CD8-positive, alpha-beta memory T cell (primary cell): ENCODE measurements at regions not wholly inside any gene's neighbourhood (a gene's known extent, or its start where the extent isn't known, plus 50 kb on each side); places are given as distances from the start of the nearest gene placed in this dataset.
A peak's percentile ranks its signal among the peaks of the same experiment; 100 is the strongest.
"Not testable (repeated sequence)": the region's sequence is repeated elsewhere in the genome, so short reads cannot be mapped to it uniquely, and the experiment has no call there.

ENCODE experiments used
- CTCF ChIA-PET: fragments of 350-600 bp; sonication (Branson Sonifier 250); formaldehyde crosslinking; loops from one replicate; lab custom pipeline; 2021; ENCODE audit warnings: antibody characterized with exemption; lab: Charles Lee
- POLR2A ChIA-PET: fragments of 350-600 bp; sonication (Branson Sonifier 250); formaldehyde crosslinking; loops from one replicate; lab custom pipeline; 2021; ENCODE audit warnings: antibody characterized with exemption; lab: Charles Lee
- DNase-seq, 5 donors: peaks; one replicate each; pipeline versions ENCODE4 v3.0.0 to v3.0.0-alpha.2; 2020 to 2022; ENCODE audit warnings: mixed read lengths in 1 of 5
- H3K27ac ChIP-seq: one replicate; pipeline ENCODE4 v1.7.0; 2013; ENCODE audit warnings: low read depth, mild to moderate bottlenecking, low read length, moderate library complexity
- H3K27me3 ChIP-seq: 2 replicates; pipeline ENCODE4 v1.7.0; 2013; ENCODE audit warnings: low read length, mild to moderate bottlenecking; ENCODE audit not compliant: insufficient read depth, poor library complexity, severe bottlenecking
- H3K36me3 ChIP-seq: 2 replicates; pipeline ENCODE4 v1.7.0; 2013; ENCODE audit warnings: mild to moderate bottlenecking, low read length, moderate library complexity; ENCODE audit not compliant: insufficient read depth
- H3K4me1 ChIP-seq: 2 replicates; pipeline ENCODE4 v1.7.0; 2013; ENCODE audit warnings: mild to moderate bottlenecking, low read length, moderate library complexity; ENCODE audit not compliant: insufficient read depth
- H3K4me3 ChIP-seq: 2 replicates; pipeline ENCODE4 v1.7.0; 2013; ENCODE audit warnings: mild to moderate bottlenecking, low read length
- H3K9me3 ChIP-seq: 2 replicates; pipeline ENCODE4 v1.7.0; 2013; ENCODE audit warnings: mild to moderate bottlenecking, low read length
- H3K27ac Mint-ChIP-seq, 8 donors: one replicate each; pipeline ENCODE4 v1.8.0; 2020 to 2021; ENCODE audit warnings: mixed read lengths in 8 of 8, mild to moderate bottlenecking in 6 of 8, inconsistent platforms in 3 of 8, moderate library complexity in 3 of 8
- H3K27me3 Mint-ChIP-seq, 2 donors: one replicate each; pipeline ENCODE4 v1.8.0; 2020 to 2021; ENCODE audit warnings: mixed read lengths in 2 of 2, mild to moderate bottlenecking in 1 of 2, moderate library complexity in 1 of 2
- H3K36me3 Mint-ChIP-seq, 3 donors: one replicate each; pipeline ENCODE4 v1.8.0; 2020 to 2021; ENCODE audit warnings: mixed read lengths in 3 of 3, inconsistent platforms in 1 of 3, mild to moderate bottlenecking in 1 of 3
- H3K4me1 Mint-ChIP-seq, 3 donors: one replicate each; pipeline ENCODE4 v1.8.0; 2020 to 2021; ENCODE audit warnings: mixed read lengths in 3 of 3, inconsistent platforms in 1 of 3, mild to moderate bottlenecking in 1 of 3
- H3K4me3 Mint-ChIP-seq, 7 donors: one replicate each; pipeline ENCODE4 v1.8.0; 2020 to 2021; ENCODE audit warnings: mixed read lengths in 7 of 7, mild to moderate bottlenecking in 6 of 7, moderate library complexity in 4 of 7, inconsistent platforms in 2 of 7
- H3K9me3 Mint-ChIP-seq, 5 donors: one replicate each; pipeline ENCODE4 v1.8.0; 2020 to 2022; ENCODE audit warnings: mixed read lengths in 5 of 5, mild to moderate bottlenecking in 3 of 5, moderate library complexity in 2 of 5, inconsistent platforms in 1 of 5

- POLR2A ChIA-PET, result no interaction called here
- H3K36me3 Mint-ChIP-seq, result no peaks in the 10 kb centered on the region
- DNase-seq, result no peak
- Histone ChIP-seq H3K27ac (no peak overlapping the region), H3K27me3 (no peaks in the 10 kb centered on the region), H3K4me3 (no peak overlapping the region), H3K36me3 (no peaks in the 10 kb centered on the region), H3K9me3 (no peaks in the 10 kb centered on the region), H3K4me1 (peaks cover 12% of the 10 kb centered on the region)
- H3K27ac Mint-ChIP-seq, result peak overlapping the region in 2 of 8 donors; percentile 23 to 58
- CTCF ChIA-PET, result interaction anchor here (1.7 kb wide), 1 partner anchor 24 kb away, joined by 4 read pairs; no protein-coding TSS in a partner anchor
- H3K4me1 Mint-ChIP-seq, result peaks cover 15 to 44% (median 27%) of the 10 kb centered on the region in 3 donors
- H3K27me3 Mint-ChIP-seq, result peaks cover 1 to 2% of the 10 kb centered on the region in 2 donors
- no peaks in the 10 kb centered on the region for H3K9me3 Mint-ChIP-seq
- no peak overlapping the region for H3K4me3 Mint-ChIP-seq
Measured at GRCh38 chr10:33032654-33033151, 74.7 kb upstream of the ITGB1 start.

GRCh38 chr10:33031815-33032653 is 74.0 kb upstream of the ITGB1 start:
- Mint-ChIP-seq H3K4me1 (peaks cover 22 to 50% (median 34%) of the 10 kb centered on the region in 3 donors), H3K36me3 (no peaks in the 10 kb centered on the region), H3K9me3 (no peaks in the 10 kb centered on the region), H3K4me3 (no peak overlapping the region), H3K27ac (peak overlapping the region in 6 of 8 donors; percentile 22 to 66 (median 40)), H3K27me3 (peaks cover 1 to 2% of the 10 kb centered on the region in 2 donors)
- peaks cover 19% of the 10 kb centered on the region for H3K4me1 ChIP-seq
- DNase-seq, result no peak
- H3K27ac ChIP-seq, result no peak overlapping the region
- H3K27me3 ChIP-seq, result no peaks in the 10 kb centered on the region
- ChIA-PET POLR2A (no interaction called here), CTCF (interaction anchor here (1.7 kb wide), 1 partner anchor 23 kb away, joined by 4 read pairs; no protein-coding TSS in a partner anchor)
- H3K9me3 ChIP-seq, result no peaks in the 10 kb centered on the region
- no peaks in the 10 kb centered on the region for H3K36me3 ChIP-seq
- H3K4me3 ChIP-seq, result no peak overlapping the region

GRCh38 chr10:33031171-33031570 is 73.1 kb upstream of the ITGB1 start:
- peaks cover 0 to 2% of the 10 kb centered on the region in 2 donors for H3K27me3 Mint-ChIP-seq
- peaks cover 23% of the 10 kb centered on the region for H3K4me1 ChIP-seq
- no peaks in the 10 kb centered on the region for H3K36me3 Mint-ChIP-seq
- no peaks in the 10 kb centered on the region for H3K36me3 ChIP-seq
- H3K4me3 ChIP-seq, result no peak overlapping the region
- no peak for DNase-seq
- no peak overlapping the region for H3K27ac ChIP-seq
- no peaks in the 10 kb centered on the region for H3K27me3 ChIP-seq
- no peaks in the 10 kb centered on the region for H3K9me3 Mint-ChIP-seq
- peak overlapping the region in 1 of 7 donors; percentile 24 for H3K4me3 Mint-ChIP-seq
- peak overlapping the region in 6 of 8 donors; percentile 8 to 75 (median 21) for H3K27ac Mint-ChIP-seq
- peaks cover 31 to 59% (median 42%) of the 10 kb centered on the region in 3 donors for H3K4me1 Mint-ChIP-seq
- ChIA-PET CTCF (no interaction called here), POLR2A (no interaction called here)
- no peaks in the 10 kb centered on the region for H3K9me3 ChIP-seq

- CTCF ChIA-PET, result interaction anchor here (0.6 kb wide), 1 partner anchor 20 kb away, joined by 3 read pairs; no protein-coding TSS in a partner anchor
- peak in 3 of 5 donors; percentile 31 to 55 (median 50) for DNase-seq
- H3K36me3 Mint-ChIP-seq, H3K36me3 ChIP-seq, H3K27ac ChIP-seq, H3K9me3 ChIP-seq, H3K9me3 Mint-ChIP-seq, H3K4me3 ChIP-seq, H3K27me3 Mint-ChIP-seq, POLR2A ChIA-PET, H3K27me3 ChIP-seq: not testable (repeated sequence)
- H3K27ac Mint-ChIP-seq, result peak overlapping the region; percentile 32 to 91 (median 76)
- H3K4me3 Mint-ChIP-seq, result peak overlapping the region in 6 of 7 donors; percentile 20 to 63 (median 46)
- H3K4me1 Mint-ChIP-seq, result peaks cover 51 to 80% (median 59%) of the 10 kb centered on the region in 3 donors
- H3K4me1 ChIP-seq, result peaks cover 36% of the 10 kb centered on the region
Measured at GRCh38 chr10:33028515-33028914, 70.5 kb upstream of the ITGB1 start.

- Histone ChIP-seq H3K4me1 (peaks cover 36% of the 10 kb centered on the region), H3K9me3 (no peaks in the 10 kb centered on the region), H3K27ac (no peak overlapping the region), H3K27me3 (no peaks in the 10 kb centered on the region), H3K36me3 (no peaks in the 10 kb centered on the region), H3K4me3 (no peak overlapping the region)
- no peak for DNase-seq
- Mint-ChIP-seq H3K4me1 (peaks cover 49 to 73% (median 54%) of the 10 kb centered on the region in 3 donors), H3K4me3 (peak overlapping the region in 4 of 7 donors; percentile 4 to 13 (median 9)), H3K27ac (peak overlapping the region in 6 of 8 donors; percentile 12 to 85 (median 64)), H3K9me3 (no peaks in the 10 kb centered on the region), H3K36me3 (peaks cover 0 to 1% (median 0%) of the 10 kb centered on the region in 3 donors), H3K27me3 (no peaks in the 10 kb centered on the region)
- POLR2A ChIA-PET, result no interaction called here
- CTCF ChIA-PET, result interaction anchor here (1.5 kb wide), 1 partner anchor 13 kb away, joined by 3 read pairs; no protein-coding TSS in a partner anchor
Measured at GRCh38 chr10:33027088-33027487, 69.1 kb upstream of the ITGB1 start.

GRCh38 chr10:33026422-33026821 is 68.4 kb upstream of the ITGB1 start:
- Mint-ChIP-seq H3K27me3 (no peaks in the 10 kb centered on the region), H3K36me3 (peaks cover 0 to 1% (median 0%) of the 10 kb centered on the region in 3 donors), H3K9me3 (no peaks in the 10 kb centered on the region), H3K4me1 (peaks cover 49 to 68% (median 54%) of the 10 kb centered on the region in 3 donors), H3K27ac (peak overlapping the region in 5 of 8 donors; percentile 12 to 85 (median 58)), H3K4me3 (peak overlapping the region in 3 of 7 donors; percentile 4 to 9 (median 4))
- Histone ChIP-seq H3K27ac (no peak overlapping the region), H3K4me1 (peaks cover 36% of the 10 kb centered on the region), H3K4me3 (no peak overlapping the region), H3K27me3 (no peaks in the 10 kb centered on the region), H3K36me3 (no peaks in the 10 kb centered on the region), H3K9me3 (no peaks in the 10 kb centered on the region)
- ChIA-PET POLR2A (no interaction called here), CTCF (interaction anchor here (1.5 to 2.1 kb wide), 2 partner anchors 12 to 17 kb away, joined by 3 to 12 read pairs; no protein-coding TSS in a partner anchor)
- DNase-seq, result no peak

- Histone ChIP-seq H3K36me3 (no peaks in the 10 kb centered on the region), H3K4me3 (no peak overlapping the region), H3K9me3 (no peaks in the 10 kb centered on the region), H3K27ac (no peak overlapping the region), H3K27me3 (no peaks in the 10 kb centered on the region), H3K4me1 (peaks cover 36% of the 10 kb centered on the region)
- H3K27ac Mint-ChIP-seq, result peak overlapping the region in 6 of 8 donors; percentile 8 to 75 (median 56)
- H3K4me3 Mint-ChIP-seq, result peak overlapping the region in 1 of 7 donors; percentile 33
- peaks cover 46 to 63% (median 49%) of the 10 kb centered on the region in 3 donors for H3K4me1 Mint-ChIP-seq
- H3K9me3 Mint-ChIP-seq, result no peaks in the 10 kb centered on the region
- peaks cover 0 to 1% (median 0%) of the 10 kb centered on the region in 3 donors for H3K36me3 Mint-ChIP-seq
- POLR2A ChIA-PET, result no interaction called here
- CTCF ChIA-PET, result interaction anchor here (1.5 to 2.1 kb wide), 2 partner anchors 12 to 16 kb away, joined by 3 to 12 read pairs; no protein-coding TSS in a partner anchor
- no peak for DNase-seq
- H3K27me3 Mint-ChIP-seq, result no peaks in the 10 kb centered on the region
Measured at GRCh38 chr10:33025910-33026309, 67.9 kb upstream of the ITGB1 start.
